SHP77 treated with DMSO at 0.1 percent for 48 hours (cell line): ENCODE measurements at regions not wholly inside any gene's neighbourhood (a gene's known extent, or its start where the extent isn't known, plus 50 kb on each side); places are given as distances from the start of the nearest gene placed in this dataset.

Source experiments
- DNase-seq: peaks from one replicate; lab custom pipeline; 2025; lab: John Stamatoyannopoulos, UW

- no peak for DNase-seq
Observed at GRCh38 chr20:39222101-39222500, 260.0 kb downstream of the DHX35 start.

GRCh38 chr20:39216195-39216594 lies 254.1 kb downstream of the DHX35 start:
- no peak for DNase-seq

GRCh38 chr20:39214828-39215227 lies 252.7 kb downstream of the DHX35 start:
- no peak for DNase-seq

GRCh38 chr20:39213476-39214145 lies 251.5 kb downstream of the DHX35 start:
- no peak for DNase-seq

- no peak for DNase-seq
Observed at GRCh38 chr20:39211060-39211748, 249.1 kb downstream of the DHX35 start.

GRCh38 chr20:39210341-39211036 lies 248.3 kb downstream of the DHX35 start:
- no peak for DNase-seq

GRCh38 chr20:39206899-39207564 lies 244.9 kb downstream of the DHX35 start:
- DNase-seq = no peak

- no peak for DNase-seq
Observed at GRCh38 chr20:39195582-39196021, 233.5 kb downstream of the DHX35 start.

GRCh38 chr20:39190666-39191570 lies 228.8 kb downstream of the DHX35 start:
- DNase-seq = no peak

- DNase-seq = no peak
Observed at GRCh38 chr20:39188266-39188765, 226.2 kb downstream of the DHX35 start.

GRCh38 chr20:39181490-39181889 lies 219.3 kb downstream of the DHX35 start:
- no peak for DNase-seq

- no peak for DNase-seq
Observed at GRCh38 chr20:39176457-39176856, 214.3 kb downstream of the DHX35 start.

GRCh38 chr20:39170896-39171463 lies 208.8 kb downstream of the DHX35 start:
- DNase-seq = no peak

- DNase-seq = no peak
Observed at GRCh38 chr20:39165099-39165498, 203.0 kb downstream of the DHX35 start.

- no peak for DNase-seq
Observed at GRCh38 chr20:39164642-39165041, 202.5 kb downstream of the DHX35 start.

GRCh38 chr20:39163993-39164392 lies 201.8 kb downstream of the DHX35 start:
- no peak for DNase-seq

- DNase-seq = no peak
Observed at GRCh38 chr20:39161900-39162299, 199.8 kb downstream of the DHX35 start.

GRCh38 chr20:39155971-39156370 lies 193.8 kb downstream of the DHX35 start:
- no peak for DNase-seq

GRCh38 chr20:39152742-39153141 lies 190.6 kb downstream of the DHX35 start:
- DNase-seq = no peak

GRCh38 chr20:39152126-39152525 lies 190.0 kb downstream of the DHX35 start:
- DNase-seq = no peak

- DNase-seq = no peak
Observed at GRCh38 chr20:39150501-39150900, 188.4 kb downstream of the DHX35 start.
